ENCODE measurements at regions not wholly inside any gene's neighbourhood (a gene's known extent, or its start where the extent isn't known, plus 50 kb on each side); places are given as distances from the start of the nearest gene placed in this dataset.

GRCh38 chr1:217369271-217369981, 261.5 kb downstream of the GPATCH2 start:
- no peak for TF ChIP-seq CTCF (IDR thresholded peaks at IDR 0.05)
- no peak for TF ChIP-seq POLR2AphosphoS5 (IDR thresholded peaks at IDR 0.05)
- no peak for TF ChIP-seq POLR2A (IDR thresholded peaks at IDR 0.05)
- no peak for TF ChIP-seq EP300 (IDR thresholded peaks at IDR 0.05; ENCODE audit: low read depth)
- H3K4me3 ChIP-seq: no peak overlapping the region

GRCh38 chr1:217364220-217364619, 266.7 kb downstream of the GPATCH2 start:
- in situ Hi-C loops (cut with MboI; ENCODE audit: low pct_ligation_motif_present in 1 of 4, low pct_unique_long_range_greater_than_20kb in 1 of 4, low sequenced_read_pairs in 3 of 4) (no loop called here), intact Hi-C loops (cut with DNase I; ENCODE audit: low total_unique reads) (no loop called here)
- WGBS, 2 donors (ENCODE audit: low coverage in 1 of 2): 86 to 89% methylated on average over 3 of the region's 3 CpGs
- Histone ChIP-seq H3K4me1 (no peaks in the 10 kb centered on the region), H3K9me3 (no peaks in the 10 kb centered on the region), H3K27me3 (no peaks in the 10 kb centered on the region), H3K27ac (no peak overlapping the region), H3K4me3 (no peak overlapping the region), H3K36me3 (no peaks in the 10 kb centered on the region)
- DNase-seq: no peak
- no peak for TF ChIP-seq POLR2A (IDR thresholded peaks at IDR 0.05)
- no peak for TF ChIP-seq CTCF (IDR thresholded peaks at IDR 0.05)
- TF ChIP-seq EP300 (IDR thresholded peaks at IDR 0.05; ENCODE audit: low read depth): no peak
- no peak for TF ChIP-seq POLR2AphosphoS5 (IDR thresholded peaks at IDR 0.05)

More at GRCh38 chr1:217369271-217369981, 261.5 kb downstream of the GPATCH2 start:
- H3K27me3 ChIP-seq: no peaks in the 10 kb centered on the region
- intact Hi-C loops (cut with DNase I; ENCODE audit: low total_unique reads): no loop called here
- H3K36me3 ChIP-seq: no peaks in the 10 kb centered on the region
- no peaks in the 10 kb centered on the region for H3K4me1 ChIP-seq
- no peak for DNase-seq
- WGBS, 2 donors (ENCODE audit: low coverage in 1 of 2): 44 to 56% methylated on average over 8 of the region's 8 CpGs
- H3K27ac ChIP-seq: no peak overlapping the region
- in situ Hi-C loops (cut with MboI; ENCODE audit: low pct_ligation_motif_present in 1 of 4, low pct_unique_long_range_greater_than_20kb in 1 of 4, low sequenced_read_pairs in 3 of 4): no loop called here
- no peaks in the 10 kb centered on the region for H3K9me3 ChIP-seq

- no peak for DNase-seq
- intact Hi-C loops (cut with DNase I; ENCODE audit: low total_unique reads): no loop called here
- H3K36me3 ChIP-seq: no peaks in the 10 kb centered on the region
- H3K27ac ChIP-seq: no peak overlapping the region
- 45 to 52% methylated on average over 2 to 4 of the region's 4 CpGs for WGBS, 2 donors (ENCODE audit: low coverage in 1 of 2)
- H3K4me3 ChIP-seq: no peak overlapping the region
- TF ChIP-seq POLR2AphosphoS5 (IDR thresholded peaks at IDR 0.05) (no peak), POLR2A (IDR thresholded peaks at IDR 0.05) (no peak), EP300 (IDR thresholded peaks at IDR 0.05; ENCODE audit: low read depth) (no peak), CTCF (IDR thresholded peaks at IDR 0.05) (no peak)
- H3K4me1 ChIP-seq: no peaks in the 10 kb centered on the region
- in situ Hi-C loops (cut with MboI; ENCODE audit: low pct_ligation_motif_present in 1 of 4, low pct_unique_long_range_greater_than_20kb in 1 of 4, low sequenced_read_pairs in 3 of 4): no loop called here
- H3K9me3 ChIP-seq: no peaks in the 10 kb centered on the region
- no peaks in the 10 kb centered on the region for H3K27me3 ChIP-seq
Measured at GRCh38 chr1:217363319-217363718, 267.6 kb downstream of the GPATCH2 start.

GRCh38 chr1:217360510-217360909, 270.4 kb downstream of the GPATCH2 start:
- TF ChIP-seq POLR2A (IDR thresholded peaks at IDR 0.05): no peak
- no peak for TF ChIP-seq CTCF (IDR thresholded peaks at IDR 0.05)
- TF ChIP-seq EP300 (IDR thresholded peaks at IDR 0.05; ENCODE audit: low read depth): no peak
- no peak for TF ChIP-seq POLR2AphosphoS5 (IDR thresholded peaks at IDR 0.05)
- in situ Hi-C loops (cut with MboI; ENCODE audit: low pct_ligation_motif_present in 1 of 4, low pct_unique_long_range_greater_than_20kb in 1 of 4, low sequenced_read_pairs in 3 of 4): no loop called here
- no peak for DNase-seq
- 93 to 95% methylated on average over 3 to 4 of the region's 4 CpGs for WGBS, 2 donors (ENCODE audit: low coverage in 1 of 2)
- H3K36me3 ChIP-seq: no peaks in the 10 kb centered on the region
- no peaks in the 10 kb centered on the region for H3K27me3 ChIP-seq
- no peak overlapping the region for H3K4me3 ChIP-seq
- H3K9me3 ChIP-seq: no peaks in the 10 kb centered on the region
- no peak overlapping the region for H3K27ac ChIP-seq
- H3K4me1 ChIP-seq: no peaks in the 10 kb centered on the region
- intact Hi-C loops (cut with DNase I; ENCODE audit: low total_unique reads): no loop called here
